Brain pericyte (primary cell): ENCODE measurements at regions not wholly inside any gene's neighbourhood (a gene's known extent, or its start where the extent isn't known, plus 50 kb on each side); places are given as distances from the start of the nearest gene placed in this dataset.
"Not testable (repeated sequence)": the region's sequence is repeated elsewhere in the genome, so short reads cannot be mapped to it uniquely, and the experiment has no call there.

Experiments
- DNase-seq: peaks from one replicate; pipeline ENCODE4 v3.0.0-alpha.2; 2012; ENCODE audit warnings: low read depth, low spot score

DNA sequence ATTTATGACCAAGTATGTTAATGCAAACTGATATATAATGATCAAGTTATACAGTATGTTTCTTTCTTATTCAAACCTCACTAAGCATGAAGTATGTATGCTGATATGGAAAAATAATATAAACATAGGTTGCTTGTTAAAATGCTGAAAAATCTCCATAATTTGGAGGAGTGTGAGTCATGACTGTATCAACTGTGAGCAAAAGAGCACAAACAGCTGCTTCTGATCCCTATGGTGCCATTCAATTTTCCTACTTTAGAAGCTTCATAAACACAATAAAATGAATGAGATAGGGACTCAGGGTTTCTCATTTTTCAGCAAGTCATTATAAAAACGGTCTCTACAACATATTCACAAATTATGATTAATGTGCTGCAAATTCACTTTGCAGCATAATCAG, 129.9 kb upstream of the TFPI start:
- no peak for DNase-seq

GRCh38 chr2:187686416-187687024, 132.3 kb upstream of the TFPI start:
- no peak for DNase-seq

DNA sequence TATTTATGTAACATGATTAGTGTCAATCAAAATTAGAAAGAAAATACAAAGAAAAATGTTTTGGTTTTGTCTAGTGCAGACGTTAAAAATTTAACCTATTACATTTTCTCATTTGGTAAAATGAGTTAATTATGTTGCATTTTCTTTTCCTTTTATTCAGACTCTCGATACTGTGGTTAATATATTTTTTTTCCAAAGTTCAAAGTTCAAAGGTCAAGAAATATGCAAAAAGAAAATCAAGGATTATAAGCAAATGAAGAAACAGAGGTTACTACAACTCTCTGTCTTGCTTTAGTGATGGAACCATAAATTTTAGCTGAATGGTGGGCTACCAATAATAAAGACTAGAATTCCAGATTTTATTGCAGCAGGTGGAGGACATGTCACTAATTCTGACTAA, 133.3 kb upstream of the TFPI start:
- no peak for DNase-seq

DNA sequence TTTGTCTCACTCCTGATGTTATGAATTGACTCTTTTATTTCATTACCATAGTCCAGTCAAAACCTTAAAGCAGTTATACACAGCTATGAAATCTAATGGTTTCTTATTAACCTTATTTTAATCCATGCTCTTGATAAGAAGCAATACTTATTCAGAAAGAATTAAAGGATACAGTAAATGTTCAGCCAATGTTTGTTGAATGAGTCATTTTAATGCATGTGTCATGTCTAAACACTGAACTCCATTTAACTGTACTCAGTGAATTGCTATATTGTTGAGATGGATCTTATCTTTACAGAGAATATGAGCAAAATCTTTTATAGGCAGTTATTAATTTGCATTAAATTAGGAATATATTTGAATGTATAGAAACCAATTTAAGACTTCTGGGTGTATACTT, 135.1 kb upstream of the TFPI start:
- DNase-seq: no peak

GRCh38 chr2:187693923-187694322, 139.7 kb upstream of the TFPI start:
- no peak for DNase-seq

GRCh38 chr2:187696644-187697043, 142.4 kb upstream of the TFPI start:
- not testable (repeated sequence) for DNase-seq

DNA sequence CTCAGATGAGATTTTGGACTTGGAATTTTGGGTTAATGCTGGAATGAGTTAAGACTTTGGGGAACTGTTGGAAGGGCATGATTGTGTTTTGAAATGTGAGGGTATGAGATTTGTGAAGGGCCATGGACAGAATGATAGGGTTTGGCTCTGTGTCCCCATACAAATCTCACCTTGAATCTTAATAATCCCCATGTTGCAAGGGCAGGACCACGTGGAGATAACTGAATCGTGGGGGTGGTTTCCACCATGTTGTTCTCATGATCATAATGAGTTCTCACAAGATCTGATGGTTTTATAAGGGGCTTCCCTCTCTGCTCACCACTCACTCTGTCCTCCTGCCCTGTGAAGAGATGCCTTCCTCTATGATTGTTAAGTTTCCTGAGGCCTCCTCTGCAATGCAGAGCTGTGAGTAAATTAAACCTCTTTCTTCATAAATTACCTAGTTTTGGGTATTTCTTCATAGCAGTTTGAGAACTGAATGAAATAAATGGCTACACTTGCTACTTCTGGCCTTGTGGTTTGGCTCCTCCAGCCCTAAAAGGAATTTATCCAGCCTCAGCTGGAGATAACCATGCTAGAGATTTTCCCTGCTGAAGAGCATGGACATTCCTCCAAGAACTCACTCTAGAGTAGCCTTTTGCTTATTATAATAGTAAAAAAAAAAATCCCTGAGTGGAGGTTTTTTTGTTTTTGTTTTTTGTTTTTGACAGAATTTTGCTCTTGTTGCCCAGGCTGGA, 144.3 kb upstream of the TFPI start:
- DNase-seq: no peak

DNA sequence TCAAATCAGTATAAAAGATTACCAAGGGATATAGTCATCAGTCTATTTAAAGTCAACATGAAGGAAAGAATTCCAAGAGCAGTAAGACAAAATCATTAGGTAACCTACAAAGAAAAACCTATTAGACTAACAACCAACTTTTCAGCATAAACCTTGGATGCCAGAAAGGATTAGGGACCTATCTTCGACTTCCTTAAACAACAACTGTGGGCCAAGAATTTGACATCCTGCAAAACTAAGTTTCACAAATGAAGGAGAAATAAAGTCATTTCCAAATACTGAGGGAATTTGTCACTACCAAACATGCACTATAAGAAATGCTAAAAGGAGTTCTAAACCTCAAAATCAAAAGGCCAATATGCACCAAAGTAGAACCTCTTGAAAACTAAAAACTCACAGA, 147.9 kb upstream of the TFPI start:
- DNase-seq: no peak

GRCh38 chr2:187708272-187708671, 154.0 kb upstream of the TFPI start:
- no peak for DNase-seq

DNA sequence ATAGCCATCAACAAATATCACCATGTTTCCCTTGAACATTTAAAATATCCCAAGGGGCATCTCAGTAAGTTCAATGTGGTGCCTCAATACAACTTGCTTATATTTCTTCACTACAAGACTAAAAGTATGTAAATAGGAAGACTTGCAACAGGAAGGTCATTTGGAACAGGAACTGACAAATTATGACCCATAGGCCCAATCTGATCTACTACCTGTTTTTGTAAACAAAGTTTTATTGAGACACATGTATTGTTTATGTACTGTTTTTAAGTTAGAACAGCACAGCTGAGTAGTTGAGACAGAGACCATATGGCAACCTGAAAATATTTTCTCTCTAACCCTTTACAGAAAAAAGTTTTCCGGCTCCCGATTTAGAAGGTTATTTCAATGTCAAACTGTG, 154.8 kb upstream of the TFPI start:
- no peak for DNase-seq

- no peak for DNase-seq
Observed at GRCh38 chr2:187710791-187711521, 156.7 kb upstream of the TFPI start.

DNA sequence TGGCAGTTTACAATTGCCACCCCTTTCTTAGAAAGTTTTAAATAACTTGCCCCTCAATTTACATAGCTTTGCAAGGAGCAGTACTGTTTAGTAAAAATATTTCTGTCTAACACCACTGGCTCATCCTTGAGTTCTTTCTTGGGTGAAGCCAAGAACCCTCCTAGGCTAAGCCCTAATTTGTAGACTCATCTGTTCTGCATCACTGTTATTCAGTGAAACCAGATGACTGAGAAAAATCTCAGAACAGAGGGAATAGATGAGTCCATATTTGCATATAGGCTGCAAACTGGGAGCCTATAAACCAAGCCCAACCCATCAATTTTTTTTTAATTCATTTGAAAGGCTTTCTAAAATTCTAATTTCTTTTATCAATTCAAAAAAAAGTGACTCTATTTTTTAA, 161.4 kb upstream of the TFPI start:
- no peak for DNase-seq

GRCh38 chr2:187716301-187716700, 162.1 kb upstream of the TFPI start:
- DNase-seq: no peak

- DNase-seq: no peak
Observed at GRCh38 chr2:187718092-187718491, 163.9 kb upstream of the TFPI start.

- no peak for DNase-seq
Observed at GRCh38 chr2:187719510-187719909, 165.3 kb upstream of the TFPI start.

GRCh38 chr2:187748958-187749357, 194.7 kb upstream of the TFPI start:
- DNase-seq: no peak

GRCh38 chr2:187749804-187750431, 195.7 kb upstream of the TFPI start:
- DNase-seq: no peak

DNA sequence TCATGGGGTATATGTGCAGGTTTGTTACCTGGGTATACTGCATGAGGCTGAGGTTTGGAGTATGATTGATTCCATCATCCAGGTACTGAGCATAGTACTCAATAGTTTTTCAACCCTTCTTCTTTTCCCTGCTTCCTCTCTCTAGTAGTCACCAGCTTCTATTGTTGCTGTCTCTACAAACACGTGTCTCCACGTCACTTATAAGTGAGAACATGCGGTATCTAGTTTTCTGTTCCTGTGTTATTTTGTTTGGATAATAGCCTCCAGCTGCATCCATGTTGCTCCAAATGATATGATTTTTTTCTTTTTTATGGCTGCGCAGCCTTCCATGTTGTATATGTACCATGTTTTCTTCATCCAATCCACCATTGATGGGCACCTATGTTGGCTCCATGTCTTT, 214.8 kb upstream of the TFPI start:
- DNase-seq: no peak

- no peak for DNase-seq
Observed at GRCh38 chr2:187769437-187769836, 215.2 kb upstream of the TFPI start.

GRCh38 chr2:187774551-187775071, 220.4 kb upstream of the TFPI start:
- no peak for DNase-seq

GRCh38 chr2:187775196-187775595, 221.0 kb upstream of the TFPI start:
- no peak for DNase-seq

DNA sequence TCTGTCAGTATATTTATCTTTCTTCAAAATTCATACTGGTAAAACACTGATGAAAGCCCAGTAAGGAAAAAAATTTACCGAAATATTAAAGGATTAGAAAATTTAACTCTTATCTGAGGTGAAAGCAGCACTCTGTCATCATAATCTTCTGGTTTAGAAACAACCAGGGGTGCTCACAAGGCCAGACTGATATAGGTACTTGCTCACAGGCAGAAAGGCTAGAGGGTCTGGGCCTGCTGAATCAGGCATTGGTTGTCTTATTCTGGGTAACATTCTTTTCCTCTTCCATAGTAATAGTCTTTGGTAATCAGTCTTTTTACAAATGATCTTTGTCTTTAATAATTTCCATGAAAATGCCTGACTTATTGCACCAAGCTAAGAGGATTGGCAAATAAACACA, 221.4 kb upstream of the TFPI start:
- DNase-seq: no peak
